ENCODE measurements at regions not wholly inside any gene's neighbourhood (a gene's known extent, or its start where the extent isn't known, plus 50 kb on each side); places are given as distances from the start of the nearest gene placed in this dataset.

DNA sequence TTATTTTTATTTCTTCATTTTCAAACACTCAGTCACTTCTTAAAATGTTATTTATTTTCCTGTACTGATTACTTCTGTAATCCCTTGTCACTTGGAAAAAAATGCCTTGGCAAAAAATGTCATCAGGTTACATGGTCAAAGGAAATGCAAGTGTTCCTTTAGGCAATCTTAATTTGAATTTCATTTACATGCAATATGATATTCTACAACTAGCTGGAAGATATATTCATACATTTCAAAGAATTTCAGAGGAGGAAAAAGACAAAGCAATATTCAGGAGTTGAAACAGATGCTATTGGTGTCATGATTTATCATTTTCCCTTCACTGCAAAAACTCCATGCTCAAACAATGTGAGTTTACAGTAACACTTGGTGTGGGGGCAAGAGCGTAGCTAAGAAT is 1316.6 kb downstream of the FSTL5 start:
- no peak overlapping the region for H3K18ac ChIP-seq (ENCODE audit: extremely low read depth, low read length)
- no peak overlapping the region for H3K14ac ChIP-seq (ENCODE audit: insufficient read length)
- TF ChIP-seq BACH1 (IDR thresholded peaks at IDR 0.05; ENCODE audit: low read length) (no peak), CHD2 (IDR thresholded peaks at IDR 0.05; ENCODE audit: low read length) (no peak), HDAC2 (IDR thresholded peaks at IDR 0.05; ENCODE audit: borderline replicate concordance in 1 of 2, low read depth in 2 of 2, low read length in 2 of 2) (no peak), MAX (IDR thresholded peaks at IDR 0.05) (no peak), SRF (IDR thresholded peaks at IDR 0.05; ENCODE audit: low read depth, low read length) (no peak), RNF2 (IDR thresholded peaks at IDR 0.05; ENCODE audit: borderline replicate concordance, low read depth, low read length, missing control alignments, poor library complexity, severe bottlenecking) (no peak), JUN (IDR thresholded peaks at IDR 0.05; ENCODE audit: low read depth, low read length) (no peak), GABPA (IDR thresholded peaks at IDR 0.05; ENCODE audit: borderline replicate concordance, insufficient read depth, low read length) (no peak), SP4 (IDR thresholded peaks at IDR 0.05; ENCODE audit: low read length) (no peak)
- 90% methylated on average over 1 of the region's 1 CpG; no CpG with 5 or more reads in 1 of the 2 experiments for WGBS, 2 experiments (ENCODE audit: extremely low coverage in 1 of 2, insufficient coverage in 1 of 2, insufficient read length in 1 of 2, insufficient replicate concordance in 2 of 2, low coverage in 1 of 2, low lambda C conversion rate in 2 of 2, missing lambda C conversion rate in 1 of 2)
- H4K5ac ChIP-seq (ENCODE audit: insufficient read length, low read depth, low read length): no peak overlapping the region
- ChIA-PET POLR2A (ENCODE audit: partially characterized antibody) (no interaction called here), CTCF (ENCODE audit: partially characterized antibody) (interaction anchor here (0.6 kb wide), 1 partner anchor 926 kb away, joined by 3 read pairs; no protein-coding TSS in a partner anchor)
- no peak overlapping the region for H3K9ac ChIP-seq (replicated peaks in 1 of 4; ENCODE audit: extremely low read depth in 1 of 4, low read depth in 3 of 4, low read length in 3 of 4)
- H3K79me1 ChIP-seq (ENCODE audit: low read depth, low read length): no peaks in the 10 kb centered on the region
- no peak overlapping the region for H4K8ac ChIP-seq (ENCODE audit: extremely low read depth, insufficient read depth, low read length)
- H3K23me2 ChIP-seq (ENCODE audit: low read depth, low read length): no peaks in the 10 kb centered on the region
- H3K23ac ChIP-seq (ENCODE audit: insufficient read length): no peak overlapping the region
- no peaks in the 10 kb centered on the region for H3K79me2 ChIP-seq (ENCODE audit: control insufficient read depth in 1 of 2, insufficient read depth in 2 of 2, low read length in 2 of 2)
- no peaks in the 10 kb centered on the region for H3K9me3 ChIP-seq (ENCODE audit: insufficient read depth in 2 of 2, low read depth in 1 of 2, low read length in 1 of 2)
- H2AFZ ChIP-seq (ENCODE audit: low read length): no peak overlapping the region
- H2AK5ac ChIP-seq (ENCODE audit: low read depth, low read length): no peak overlapping the region
- no peak overlapping the region for H3K4me2 ChIP-seq (ENCODE audit: insufficient read depth in 1 of 2, low read depth in 2 of 2, low read length in 2 of 2)
- H2BK5ac ChIP-seq (ENCODE audit: low read depth, low read length): no peak overlapping the region
- H2BK20ac ChIP-seq (ENCODE audit: low read length): no peak overlapping the region
- DNase-seq (ENCODE audit: low read depth in 1 of 2, low spot score in 2 of 2): no peak
- no peak overlapping the region for H2BK12ac ChIP-seq (ENCODE audit: low read depth, low read length)
- no peaks in the 10 kb centered on the region for H3K27me3 ChIP-seq (replicated peaks in 1 of 4; ENCODE audit: control insufficient read depth in 3 of 4, extremely low read depth in 1 of 4, insufficient read depth in 3 of 4, low read length in 3 of 4)
- no peak overlapping the region for H2BK15ac ChIP-seq (ENCODE audit: low read length)
- FAIRE-seq: no peak
- H4K20me1 ChIP-seq (replicated peaks in 1 of 2; ENCODE audit: control insufficient read depth in 1 of 2, insufficient read depth in 2 of 2, low read length in 2 of 2): no peaks in the 10 kb centered on the region
- no peaks in the 10 kb centered on the region for H3K36me3 ChIP-seq (ENCODE audit: control insufficient read depth in 2 of 4, insufficient read depth in 4 of 4, low read length in 3 of 4)
- H3K27ac ChIP-seq (ENCODE audit: low read depth, low read length): no peak overlapping the region
- no peak overlapping the region for H4K91ac ChIP-seq (replicated peaks; ENCODE audit: insufficient read length, low read length)
- H2BK120ac ChIP-seq (replicated peaks; ENCODE audit: low read depth, low read length): no peak overlapping the region
- no peaks in the 10 kb centered on the region for H3K4me1 ChIP-seq (replicated peaks in 1 of 4; ENCODE audit: control insufficient read depth in 3 of 4, insufficient read depth in 4 of 4, low read length in 3 of 4)
- no peak overlapping the region for H3K4ac ChIP-seq (replicated peaks; ENCODE audit: insufficient read length, low read depth, low read length)
- H3K4me3 ChIP-seq (ENCODE audit: extremely low read depth in 1 of 4, insufficient read depth in 2 of 4, low read depth in 3 of 4, low read length in 4 of 4): no peak overlapping the region
- no peak overlapping the region for H3K56ac ChIP-seq (replicated peaks; ENCODE audit: insufficient read length, low read depth, low read length)

All from H1 (cell line).